ENCODE measurements at regions not wholly inside any gene's neighbourhood (a gene's known extent, or its start where the extent isn't known, plus 50 kb on each side); places are given as distances from the start of the nearest gene placed in this dataset.
"Not testable (repeated sequence)": the region's sequence is repeated elsewhere in the genome, so short reads cannot be mapped to it uniquely, and the experiment has no call there.

DNA sequence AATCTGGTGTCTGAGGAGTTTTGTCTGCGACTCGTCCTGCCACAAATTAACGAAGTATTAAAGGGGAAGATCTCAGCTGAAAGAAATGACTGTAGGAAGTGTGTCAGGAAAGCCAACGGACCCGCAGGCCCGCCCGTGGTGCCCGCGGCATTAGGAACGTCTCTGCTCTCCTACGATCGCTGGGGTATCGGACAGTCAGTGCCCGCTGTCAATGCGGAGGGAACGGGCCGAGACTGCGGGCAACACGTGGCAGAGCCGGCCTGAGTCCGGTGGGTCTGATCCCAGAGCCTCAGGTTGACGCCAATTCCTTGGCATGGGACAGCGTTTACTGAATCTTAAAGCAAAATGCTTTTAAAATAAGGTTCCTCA, 128.7 kb downstream of the KBTBD2 start:
- DNase-seq (ENCODE audit: low read depth) = no peak

DNA sequence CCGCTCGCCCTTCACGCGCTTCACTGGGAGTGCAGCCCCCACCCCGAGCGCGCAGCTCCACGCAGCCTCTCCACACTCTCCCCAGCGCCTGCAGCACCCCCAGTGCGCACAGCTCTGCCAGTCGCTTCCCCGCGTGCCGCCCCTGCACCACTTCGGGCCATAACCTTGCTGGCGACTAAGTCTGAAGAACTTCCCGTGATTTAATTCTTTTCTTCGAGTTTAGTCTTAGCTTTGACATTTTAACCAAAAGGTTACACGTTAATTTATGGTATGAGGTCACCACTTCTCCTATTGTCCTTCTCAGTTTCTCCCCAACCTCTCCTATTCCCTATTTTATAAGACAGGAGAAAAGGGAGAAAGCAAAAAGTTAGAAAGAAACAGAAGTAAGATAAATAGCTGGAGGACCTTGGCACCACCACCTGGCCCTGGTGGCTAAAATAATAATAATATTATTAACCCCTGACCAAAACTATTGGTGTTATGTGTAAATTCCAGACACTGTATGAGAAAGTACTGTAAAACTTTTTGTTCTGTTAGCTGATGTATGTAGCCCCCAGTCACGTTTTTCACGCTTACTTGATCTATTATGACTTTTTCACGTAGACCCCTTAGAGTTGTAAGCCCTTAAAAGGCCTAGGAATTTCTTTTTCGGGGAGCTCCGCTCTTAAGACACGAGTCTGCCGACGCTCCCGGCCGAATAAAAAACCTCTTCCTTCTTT, 129.2 kb downstream of the KBTBD2 start:
- not testable (repeated sequence) for DNase-seq (ENCODE audit: low read depth)

DNA sequence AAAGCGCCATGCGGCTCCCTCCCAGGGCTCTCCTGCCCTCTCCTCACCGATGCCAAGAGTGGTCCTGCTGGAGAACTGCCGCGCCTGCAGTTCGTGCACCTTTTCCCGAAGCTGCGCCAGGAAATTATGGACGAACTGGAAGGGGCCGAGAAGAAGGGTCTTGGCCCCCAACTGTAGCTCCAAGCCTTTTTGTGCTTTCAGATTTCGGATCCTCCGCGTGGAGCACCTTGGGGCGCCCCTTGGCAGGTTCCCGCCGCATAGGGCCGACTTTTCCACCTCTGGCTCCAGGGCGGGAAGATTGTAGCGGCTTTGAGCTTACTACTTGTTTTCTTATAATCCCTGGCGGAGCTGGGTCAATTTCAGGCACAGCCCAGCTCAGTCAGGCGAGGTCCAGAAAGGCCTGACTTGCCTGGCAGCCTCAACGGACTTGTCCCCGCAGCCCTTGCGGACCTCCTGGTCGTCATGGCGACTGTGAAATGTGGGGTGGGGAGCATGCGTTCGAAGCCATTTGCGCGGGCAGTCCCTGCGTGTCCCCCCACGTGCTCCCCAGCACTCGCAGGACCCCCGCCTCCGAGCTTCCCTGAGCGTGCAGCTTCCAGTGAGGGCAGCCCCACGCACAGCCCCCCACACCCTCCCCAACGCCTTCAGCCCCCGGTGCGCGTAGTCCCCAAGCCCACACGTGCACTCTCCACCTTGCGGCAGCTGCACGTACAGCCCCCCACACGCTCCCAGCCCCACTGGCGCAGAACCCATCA, 129.9 kb downstream of the KBTBD2 start:
- DNase-seq (ENCODE audit: low read depth) = no peak

DNA sequence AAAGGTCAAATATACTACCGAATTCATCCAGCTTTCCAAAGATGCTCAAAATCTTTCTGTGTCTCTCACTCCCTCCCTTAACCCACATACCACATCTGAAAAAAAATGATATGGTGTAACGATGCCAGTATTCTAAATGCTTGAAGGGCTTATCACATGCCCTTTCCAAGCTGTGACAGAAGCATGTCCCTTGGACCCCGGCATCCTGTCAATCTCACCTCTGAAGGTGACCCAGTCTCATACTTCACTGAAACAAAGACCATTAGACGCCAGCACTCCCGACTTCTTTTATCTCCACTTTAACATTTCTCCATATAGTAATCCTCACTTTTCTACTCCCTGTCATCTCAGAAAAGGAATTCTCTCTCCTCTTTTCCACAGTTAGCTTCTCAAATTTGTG, 130.8 kb downstream of the KBTBD2 start:
- not testable (repeated sequence) for DNase-seq (ENCODE audit: low read depth)

DNA sequence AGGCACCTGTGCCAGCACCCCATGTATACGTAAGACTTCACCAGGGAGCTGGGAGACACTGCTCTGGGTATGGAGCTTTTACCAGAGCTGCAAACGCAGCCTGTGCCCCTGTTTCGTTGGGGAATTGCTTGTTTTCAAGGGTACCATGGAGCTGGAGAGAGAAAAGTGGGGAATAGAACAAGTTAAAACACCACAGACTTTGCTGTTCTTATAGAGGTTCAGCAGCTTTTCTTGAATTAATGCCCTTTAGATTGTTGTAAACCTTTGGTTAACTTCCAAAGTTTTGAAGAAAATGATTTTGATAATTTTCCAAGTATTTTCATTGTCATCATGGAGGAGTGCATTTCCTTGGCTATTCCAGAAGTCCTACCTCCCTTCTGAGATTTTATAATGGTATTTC, 131.7 kb downstream of the KBTBD2 start:
- not testable (repeated sequence) for DNase-seq (ENCODE audit: low read depth)

DNA sequence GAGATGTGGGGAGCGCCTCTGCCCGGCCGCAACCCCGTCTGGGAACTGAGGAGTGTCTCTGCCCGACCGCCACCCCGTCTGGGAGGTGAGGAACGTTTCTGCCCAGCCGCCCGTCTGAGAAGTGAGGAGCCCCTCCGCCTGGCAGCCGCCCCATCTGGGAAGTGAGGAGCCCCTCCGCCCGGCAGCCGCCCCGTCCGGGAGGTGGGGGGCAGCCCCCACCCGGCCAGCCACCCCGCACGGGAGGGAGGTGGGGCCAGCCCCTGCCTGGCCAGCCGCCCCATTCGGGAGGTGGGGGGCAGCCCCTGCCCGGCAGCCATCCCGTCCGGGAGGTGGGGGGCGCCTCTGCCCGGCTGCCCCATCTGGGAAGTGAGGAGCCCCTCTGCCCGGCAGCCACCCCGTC, 137.7 kb downstream of the KBTBD2 start:
- DNase-seq (ENCODE audit: low read depth) = not testable (repeated sequence)

DNA sequence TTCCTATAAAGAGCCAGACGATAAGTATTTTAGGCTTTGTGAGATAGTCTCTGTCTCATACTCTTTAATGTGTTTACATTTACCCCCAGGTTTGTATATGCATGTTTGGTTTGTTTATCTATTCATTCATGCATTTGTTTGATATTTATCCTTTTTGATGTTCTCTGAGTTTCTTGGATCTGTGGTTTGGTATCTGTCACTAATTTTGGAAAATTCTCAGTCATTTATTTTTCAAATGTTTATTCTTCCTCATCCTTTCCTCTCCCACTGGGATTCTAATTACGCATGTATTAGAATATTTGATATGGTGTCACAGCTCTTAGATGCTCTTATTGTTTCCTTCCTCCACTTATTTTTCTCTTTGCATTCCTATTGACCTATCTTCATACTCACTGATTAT, 143.2 kb downstream of the KBTBD2 start:
- not testable (repeated sequence) for DNase-seq (ENCODE audit: low read depth)

DNA sequence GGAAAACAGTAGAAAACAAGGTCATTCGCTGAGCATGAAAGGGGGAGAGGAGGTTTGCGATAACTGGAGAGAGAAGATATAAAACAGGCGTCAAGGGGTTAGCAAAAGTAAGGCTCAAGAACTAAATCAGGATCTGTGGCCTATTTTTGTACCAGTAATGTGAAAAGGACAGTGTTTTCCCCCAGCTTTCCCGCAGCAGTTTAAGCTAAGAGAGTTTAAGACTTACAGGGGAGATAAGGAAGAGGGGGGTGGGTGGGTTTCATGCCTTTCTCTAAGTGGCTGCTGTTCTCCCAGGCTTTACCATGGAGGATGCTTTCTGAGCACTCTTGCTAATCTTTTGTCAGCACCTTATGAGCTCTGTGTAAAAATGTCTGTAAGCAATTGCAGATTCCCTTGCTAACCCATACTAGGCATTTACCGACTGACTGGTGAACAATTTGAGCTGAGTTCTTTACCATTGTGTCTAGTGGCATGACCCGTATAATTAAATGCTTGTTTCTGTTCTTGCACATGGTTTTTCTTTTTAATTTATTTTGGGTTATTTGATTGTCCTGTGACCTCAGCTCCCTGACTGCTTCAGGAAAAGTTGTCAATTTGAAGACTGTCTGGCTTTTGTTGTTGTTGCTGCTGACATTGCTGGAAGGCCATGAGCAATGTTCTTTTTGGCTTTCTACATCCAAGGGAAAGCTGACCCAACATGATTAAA, 144.0 kb downstream of the KBTBD2 start:
- not testable (repeated sequence) for DNase-seq (ENCODE audit: low read depth)

DNA sequence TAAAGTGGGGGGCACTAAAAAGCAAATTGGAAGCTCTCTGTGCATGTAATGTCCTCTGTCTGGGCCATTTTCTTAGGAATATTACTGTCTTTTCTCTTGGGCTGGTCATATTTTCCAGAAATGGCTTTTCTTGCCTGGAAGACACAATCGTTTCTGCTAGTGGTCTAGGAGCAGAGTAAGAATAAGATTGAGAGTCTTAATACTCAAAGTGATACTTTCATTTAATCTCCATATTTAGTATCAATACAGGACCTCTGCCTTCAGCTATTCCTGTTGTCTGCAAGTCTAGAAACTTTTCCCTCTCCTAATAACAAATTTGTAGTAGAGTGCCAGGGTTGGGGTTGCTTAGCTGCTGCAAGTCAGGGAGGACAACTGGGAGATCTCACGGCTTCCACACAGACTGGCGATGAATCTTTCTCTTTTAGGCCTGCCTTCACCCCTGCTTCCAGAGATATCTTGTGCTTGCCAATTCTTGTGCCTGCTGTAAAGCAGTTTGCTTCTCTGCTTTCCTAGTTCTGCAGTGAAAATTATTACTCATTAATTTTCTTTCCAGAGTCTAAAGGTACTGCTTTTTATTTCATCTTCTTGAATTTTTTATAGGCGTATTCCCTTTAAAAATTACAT, 149.6 kb downstream of the KBTBD2 start:
- DNase-seq (ENCODE audit: low read depth) = not testable (repeated sequence)

DNA sequence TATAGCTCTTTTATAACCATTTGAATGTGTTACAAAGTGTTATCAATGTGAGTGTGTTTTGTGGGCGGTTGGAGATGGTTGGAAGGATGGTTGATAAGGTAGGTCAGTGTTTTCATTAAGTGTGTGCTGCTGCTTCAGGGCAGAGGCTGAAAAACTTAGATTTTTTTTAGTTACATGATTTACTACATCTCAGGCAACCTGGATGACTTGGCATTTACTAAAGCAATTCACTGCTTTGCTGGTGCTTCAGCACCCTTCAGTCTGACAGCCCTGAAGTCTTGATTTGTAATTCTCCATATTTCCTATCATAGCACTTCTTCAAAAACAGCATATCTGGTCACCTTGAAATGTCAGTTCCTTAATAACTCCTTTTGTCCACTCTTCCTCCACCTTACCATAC, 151.8 kb downstream of the KBTBD2 start:
- DNase-seq (ENCODE audit: low read depth) = not testable (repeated sequence)

DNA sequence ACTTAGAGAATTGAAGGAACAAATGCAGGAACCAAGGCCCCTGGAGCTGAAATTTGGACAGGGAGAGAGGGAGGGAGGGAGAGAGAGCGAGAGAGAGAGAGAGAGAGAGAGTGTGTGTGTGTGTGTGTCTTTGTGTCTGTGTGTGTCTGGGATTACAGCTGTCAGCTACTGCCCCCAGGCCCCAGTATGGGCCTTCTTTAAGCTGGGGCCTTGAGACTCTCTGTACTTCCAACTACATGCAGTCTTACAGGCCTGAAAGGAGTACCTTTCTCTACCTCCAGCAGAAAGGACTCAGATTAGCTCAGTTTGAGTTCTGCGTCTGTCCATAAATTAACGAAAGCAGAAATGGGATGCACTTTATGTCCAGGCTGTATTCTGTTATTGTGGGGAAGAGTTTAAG, 153.2 kb downstream of the KBTBD2 start:
- not testable (repeated sequence) for DNase-seq (ENCODE audit: low read depth)

DNA sequence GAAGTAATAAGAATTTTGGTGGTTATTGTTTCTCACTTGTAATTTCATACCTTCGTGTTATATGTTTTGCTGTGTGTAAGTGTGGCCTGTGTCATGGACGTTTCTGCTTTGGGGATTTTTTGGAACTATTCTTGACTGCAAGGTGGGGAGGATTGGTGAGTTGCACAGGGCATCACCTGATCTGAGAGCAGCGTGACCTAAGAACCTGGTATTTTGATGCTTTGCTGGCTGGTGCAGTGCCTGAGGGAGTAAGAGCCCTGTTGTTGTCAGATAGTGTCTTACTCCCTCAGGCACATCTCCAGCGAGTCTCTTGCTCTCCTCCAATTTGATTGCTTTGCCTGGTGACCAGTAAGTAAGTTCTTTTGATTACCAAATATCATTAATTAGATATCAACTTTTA, 158.8 kb downstream of the KBTBD2 start:
- DNase-seq (ENCODE audit: low read depth) = not testable (repeated sequence)

DNA sequence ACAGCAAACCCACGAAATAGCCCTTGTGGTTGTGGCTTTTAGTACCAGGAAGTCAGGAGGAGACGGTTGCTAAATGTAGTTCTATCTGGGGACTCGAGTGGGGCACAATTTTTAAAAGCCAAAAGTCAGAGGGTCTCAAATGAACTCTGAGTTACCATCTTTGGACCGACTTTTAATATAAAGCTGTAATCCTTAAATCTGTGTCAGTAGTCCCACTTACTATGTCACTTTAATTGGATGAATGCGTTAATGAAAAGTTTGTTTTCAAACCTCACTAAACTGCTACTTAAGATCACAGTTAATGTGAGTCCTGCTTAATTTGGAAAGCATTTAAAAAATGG, 162.3 kb downstream of the KBTBD2 start:
- DNase-seq (ENCODE audit: low read depth) = not testable (repeated sequence)

DNA sequence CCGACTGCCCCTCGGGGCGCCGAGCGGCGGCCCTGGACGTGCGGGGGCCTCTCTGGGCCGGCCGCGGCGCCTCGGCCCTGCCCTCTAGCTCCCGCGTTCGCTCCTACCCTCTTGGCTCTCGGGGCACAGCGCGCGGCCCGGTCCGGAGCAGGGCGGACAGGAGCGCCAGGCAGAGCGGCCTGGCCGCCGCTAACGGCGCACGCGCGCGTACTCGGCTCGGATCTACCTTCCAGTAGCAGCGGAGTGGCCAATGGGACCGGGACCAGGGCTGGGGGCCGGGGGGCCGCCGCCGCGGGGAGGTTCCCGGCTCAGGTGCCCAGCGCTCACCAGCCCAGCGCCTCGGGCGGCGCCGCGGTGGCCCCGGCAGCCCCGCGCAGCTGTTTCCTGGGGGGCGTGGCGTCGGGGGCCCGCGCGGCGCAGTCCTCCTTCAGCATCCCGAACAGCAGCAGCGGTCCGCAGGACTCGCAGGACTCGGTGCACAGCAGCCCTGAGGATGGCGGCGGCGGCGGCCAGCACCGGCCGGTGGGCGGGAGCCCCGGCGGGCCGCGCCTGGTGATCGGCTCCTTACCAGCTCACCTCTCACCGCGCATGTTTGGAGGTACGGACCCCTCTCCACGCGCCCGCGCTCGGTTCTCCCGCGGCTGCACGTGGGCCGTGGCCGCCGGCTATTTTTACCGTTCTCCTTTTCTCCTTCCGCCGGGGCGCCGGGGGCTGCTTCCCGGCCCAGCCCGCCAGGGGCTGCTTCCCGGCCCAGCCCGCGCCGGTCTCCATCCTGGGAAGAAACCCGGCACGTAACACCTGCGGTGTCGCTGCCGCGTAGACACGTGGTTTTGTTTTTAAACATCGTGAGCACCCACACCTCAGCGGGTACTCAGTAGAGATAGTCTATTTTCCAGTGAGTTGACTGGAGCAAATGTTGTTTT, 162.9 kb downstream of the KBTBD2 start:
- DNase-seq (ENCODE audit: low read depth) = peak; percentile 15

DNA sequence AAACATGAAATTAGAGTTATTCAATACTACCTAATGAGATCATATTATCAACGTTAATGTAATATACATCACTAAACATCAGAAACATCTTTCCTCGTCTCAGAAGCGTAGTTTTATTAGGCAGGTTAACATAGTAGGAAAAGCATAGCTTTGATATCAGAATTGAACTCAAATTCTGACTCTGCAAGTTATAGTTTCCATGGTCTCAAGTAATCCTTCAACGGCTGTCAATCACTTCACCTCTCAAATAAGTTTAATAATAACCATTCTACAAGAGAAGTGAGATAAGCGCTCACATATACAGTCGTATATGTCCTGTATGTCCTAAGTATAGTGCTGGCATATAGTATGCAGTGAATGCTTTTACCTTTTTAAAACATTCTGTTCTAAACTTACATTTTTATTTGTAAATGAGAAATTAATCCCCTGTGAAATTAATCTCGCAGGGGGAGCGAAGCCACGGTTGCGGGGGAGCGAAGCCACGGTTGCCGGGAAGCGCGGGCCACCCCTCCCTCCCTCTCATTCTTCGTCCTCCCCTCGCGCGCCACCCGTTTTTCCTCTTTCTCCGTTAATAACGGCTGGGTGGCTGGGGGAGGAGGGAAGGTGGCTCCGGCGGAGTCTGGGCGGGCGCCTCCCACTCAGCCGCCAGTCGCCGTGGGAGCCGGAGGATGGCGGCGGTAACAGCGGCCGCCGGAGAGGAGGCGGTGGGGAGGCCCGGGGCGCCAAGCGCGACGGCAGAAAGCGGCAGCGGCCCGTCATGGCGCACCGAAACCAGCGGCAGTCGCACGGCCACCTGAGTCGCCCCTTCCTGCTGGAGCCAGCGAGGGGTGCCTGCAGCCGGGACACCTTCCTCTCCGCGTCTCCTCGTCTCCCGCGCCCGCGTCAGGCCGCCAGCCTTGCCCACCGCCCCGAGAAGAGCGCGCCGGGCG, 163.8 kb downstream of the KBTBD2 start:
- DNase-seq (ENCODE audit: low read depth) = not testable (repeated sequence)

DNA sequence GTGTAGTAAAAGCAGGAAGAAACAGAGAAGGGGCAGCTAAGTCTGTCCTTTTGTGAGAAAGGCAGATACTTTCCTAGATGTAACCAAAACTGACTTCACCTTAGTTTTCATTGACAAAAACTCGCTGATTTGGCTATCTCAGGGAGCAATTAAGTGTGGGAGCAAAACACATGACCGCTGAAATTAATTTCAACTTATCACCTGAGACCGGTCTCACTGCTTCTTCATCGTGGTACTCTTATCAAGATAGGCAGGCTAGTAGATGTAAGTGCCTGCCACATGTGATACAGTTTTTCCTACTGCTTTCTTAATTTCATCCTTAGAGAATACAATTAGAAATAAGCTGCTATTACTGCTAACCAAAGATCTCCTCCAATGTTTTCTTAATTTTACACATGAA, 168.7 kb downstream of the KBTBD2 start:
- not testable (repeated sequence) for DNase-seq (ENCODE audit: low read depth)

DNA sequence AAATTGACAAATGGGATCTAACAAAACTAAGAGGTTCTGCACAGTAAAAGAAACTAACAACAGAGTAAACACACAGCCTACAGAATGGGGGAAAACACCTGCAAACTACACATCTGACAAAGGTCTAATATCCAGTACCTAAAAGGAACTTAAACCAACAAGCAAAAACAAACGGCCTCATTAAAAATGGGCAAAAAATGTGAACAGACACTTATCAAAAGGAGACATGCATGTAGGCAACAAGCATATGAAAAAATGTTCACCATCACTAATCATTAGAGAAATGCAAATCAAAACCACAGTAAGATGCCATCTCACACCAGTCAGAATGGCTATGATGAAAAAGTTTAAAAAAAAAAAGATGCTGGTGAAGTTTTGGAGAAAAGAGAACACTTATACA, 197.4 kb downstream of the KBTBD2 start:
- DNase-seq (ENCODE audit: low read depth) = no peak

DNA sequence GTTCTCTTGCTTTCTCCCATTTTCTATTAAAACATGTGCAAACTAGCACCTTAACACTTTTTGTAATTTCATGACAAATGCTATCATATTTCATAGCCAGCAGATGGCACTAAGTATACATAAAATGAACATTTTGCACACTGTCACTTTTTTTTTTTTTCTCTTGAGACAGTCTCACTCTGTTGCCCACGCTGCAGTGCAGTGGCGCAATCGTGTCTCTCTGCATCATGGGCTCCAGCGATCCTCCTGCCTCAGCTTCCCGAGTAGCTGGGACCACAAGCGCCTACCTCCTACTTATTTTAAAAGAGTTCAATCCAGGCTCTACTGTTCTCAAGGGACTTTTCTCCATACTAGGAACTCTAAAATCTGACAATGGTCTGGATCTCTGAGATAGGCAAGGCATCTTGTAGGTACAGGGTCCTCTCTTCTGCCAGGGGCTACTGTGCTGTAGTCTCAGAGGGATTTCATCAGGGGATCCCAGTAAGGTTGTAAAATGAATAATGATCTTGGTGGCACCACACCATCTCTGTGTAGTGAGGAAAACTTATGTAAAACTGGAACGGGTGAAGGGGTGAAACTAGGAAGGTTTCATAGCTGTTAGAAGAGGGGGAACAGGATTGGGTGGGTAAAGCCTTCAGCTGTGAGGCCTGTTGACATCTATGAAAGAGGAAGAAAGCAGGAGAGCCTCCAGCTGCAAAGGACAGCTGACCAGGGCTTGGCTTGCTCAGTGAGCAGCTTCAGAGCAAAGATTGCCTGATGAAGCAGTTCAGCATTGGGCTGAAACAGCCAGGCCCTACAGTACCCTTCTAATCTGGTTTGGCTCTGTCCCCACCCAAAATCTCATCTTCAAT, 196.9 kb downstream of the AVL9 start:
- not testable (repeated sequence) for DNase-seq (ENCODE audit: low read depth)

DNA sequence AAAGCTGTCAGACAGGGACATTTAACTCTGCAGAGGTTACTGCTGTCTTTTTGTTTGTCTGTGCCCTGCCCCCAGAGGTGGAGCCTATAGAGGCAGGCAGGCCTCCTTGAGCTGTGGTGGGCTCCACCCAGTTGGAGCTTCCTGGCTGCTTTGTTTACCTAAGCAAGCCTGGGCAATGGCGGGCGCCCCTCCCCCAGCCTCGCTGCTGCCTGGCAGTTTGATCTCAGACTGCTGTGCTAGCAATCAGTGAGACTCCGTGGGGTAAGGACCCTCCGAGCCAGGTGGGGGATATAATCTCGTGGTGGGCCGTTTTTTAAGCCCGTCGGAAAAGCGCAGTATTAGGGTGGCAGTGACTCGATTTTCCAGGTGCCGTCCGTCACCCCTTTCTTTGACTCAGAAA, 192.8 kb downstream of the AVL9 start:
- DNase-seq (ENCODE audit: low read depth) = not testable (repeated sequence)

DNA sequence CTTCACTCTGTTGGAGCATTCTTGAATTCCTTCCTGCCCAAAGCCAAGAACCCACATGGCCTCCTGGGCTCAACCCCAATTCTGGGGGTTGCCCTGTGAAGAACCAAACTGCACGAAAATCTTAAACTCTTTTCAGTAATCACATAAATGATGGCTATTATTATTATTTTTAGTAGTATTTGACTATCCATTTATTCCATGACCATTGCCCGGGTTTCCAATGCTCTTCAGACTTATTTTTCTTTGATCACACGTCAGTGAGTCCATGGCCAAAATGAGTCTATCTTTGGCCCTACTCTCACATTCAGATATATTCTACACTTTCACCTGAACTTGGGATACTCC, 185.9 kb downstream of the AVL9 start:
- DNase-seq (ENCODE audit: low read depth) = no peak

Data from activated T-helper 1 cell treated with Interleukin-2 at 50 U/mL for 16 hours (primary cell).